Uterus (tissue), 2 donors: ENCODE measurements at regions not wholly inside any gene's neighbourhood (a gene's known extent, or its start where the extent isn't known, plus 50 kb on each side); places are given as distances from the start of the nearest gene placed in this dataset.

Experiments used
- POLR2A ChIP-seq, 2 donors: fragments of 450-650 bp; IDR thresholded peaks; one replicate each; pipeline ENCODE4 v1.6.1; 2016; ENCODE audit warnings: antibody characterized with exemption in 2 of 2, mild to moderate bottlenecking in 1 of 2, moderate library complexity in 1 of 2
- TF ChIP-seq, protein P1 (sequence below), 4 experiments: fragments of 200-600 bp in 2 of 4; fragments of 450-650 bp in 2 of 4; sonication (generic) in 2 of 4; IDR thresholded peaks; one replicate each; pipeline ENCODE4 v1.5.1; 2016 to 2019; ENCODE audit warnings: antibody characterized with exemption in 4 of 4, mild to moderate bottlenecking in 2 of 4, moderate library complexity in 1 of 4

DNA sequence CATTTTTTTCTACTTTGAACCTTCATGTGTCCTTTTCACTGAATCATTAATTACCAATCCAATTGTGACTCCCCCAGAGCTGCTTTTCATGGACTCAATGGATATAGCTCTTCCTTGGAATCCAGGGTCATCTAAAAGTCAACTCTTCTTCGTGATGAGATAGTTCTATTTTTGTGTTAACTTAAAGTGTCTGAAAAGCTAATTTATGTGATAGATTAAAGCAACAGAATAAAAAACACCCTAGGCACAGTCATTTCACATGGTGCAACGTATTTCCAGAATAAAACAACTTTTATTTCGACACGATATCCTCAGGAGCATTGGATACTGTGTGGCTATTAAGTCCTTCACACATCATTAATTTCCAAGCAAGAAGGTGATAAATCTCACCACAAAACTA, 250.6 kb upstream of the SPHKAP start:
- TF ChIP-seq, protein P1, sequence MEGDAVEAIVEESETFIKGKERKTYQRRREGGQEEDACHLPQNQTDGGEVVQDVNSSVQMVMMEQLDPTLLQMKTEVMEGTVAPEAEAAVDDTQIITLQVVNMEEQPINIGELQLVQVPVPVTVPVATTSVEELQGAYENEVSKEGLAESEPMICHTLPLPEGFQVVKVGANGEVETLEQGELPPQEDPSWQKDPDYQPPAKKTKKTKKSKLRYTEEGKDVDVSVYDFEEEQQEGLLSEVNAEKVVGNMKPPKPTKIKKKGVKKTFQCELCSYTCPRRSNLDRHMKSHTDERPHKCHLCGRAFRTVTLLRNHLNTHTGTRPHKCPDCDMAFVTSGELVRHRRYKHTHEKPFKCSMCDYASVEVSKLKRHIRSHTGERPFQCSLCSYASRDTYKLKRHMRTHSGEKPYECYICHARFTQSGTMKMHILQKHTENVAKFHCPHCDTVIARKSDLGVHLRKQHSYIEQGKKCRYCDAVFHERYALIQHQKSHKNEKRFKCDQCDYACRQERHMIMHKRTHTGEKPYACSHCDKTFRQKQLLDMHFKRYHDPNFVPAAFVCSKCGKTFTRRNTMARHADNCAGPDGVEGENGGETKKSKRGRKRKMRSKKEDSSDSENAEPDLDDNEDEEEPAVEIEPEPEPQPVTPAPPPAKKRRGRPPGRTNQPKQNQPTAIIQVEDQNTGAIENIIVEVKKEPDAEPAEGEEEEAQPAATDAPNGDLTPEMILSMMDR (IDR thresholded peaks at IDR 0.05) = no peak
- TF ChIP-seq POLR2A (IDR thresholded peaks at IDR 0.05) = no peak
